ENCODE measurements at regions not wholly inside any gene's neighbourhood (a gene's known extent, or its start where the extent isn't known, plus 50 kb on each side); places are given as distances from the start of the nearest gene placed in this dataset.

GRCh38 chr1:29883411-29883832 lies 647.1 kb downstream of the PTPRU start:
- TF ChIP-seq CTCF (IDR thresholded peaks at IDR 0.05; ENCODE audit: control insufficient read depth, insufficient read depth, low read depth, low read length, missing control alignments) = no peak
- H3K4me3 ChIP-seq (ENCODE audit: control insufficient read depth, low read depth, low read length) = no peak overlapping the region
- DNase-seq (ENCODE audit: low read depth) = no peak

GRCh38 chr1:29880556-29880955 lies 644.2 kb downstream of the PTPRU start:
- no peak overlapping the region for H3K4me3 ChIP-seq (ENCODE audit: control insufficient read depth, low read depth, low read length)
- no peak for TF ChIP-seq CTCF (IDR thresholded peaks at IDR 0.05; ENCODE audit: control insufficient read depth, insufficient read depth, low read depth, low read length, missing control alignments)
- DNase-seq (ENCODE audit: low read depth) = no peak

GRCh38 chr1:29879217-29879616 lies 642.9 kb downstream of the PTPRU start:
- no peak overlapping the region for H3K4me3 ChIP-seq (ENCODE audit: control insufficient read depth, low read depth, low read length)
- TF ChIP-seq CTCF (IDR thresholded peaks at IDR 0.05; ENCODE audit: control insufficient read depth, insufficient read depth, low read depth, low read length, missing control alignments) = no peak
- DNase-seq (ENCODE audit: low read depth) = no peak

GRCh38 chr1:29878501-29878900 lies 642.2 kb downstream of the PTPRU start:
- no peak overlapping the region for H3K4me3 ChIP-seq (ENCODE audit: control insufficient read depth, low read depth, low read length)
- TF ChIP-seq CTCF (IDR thresholded peaks at IDR 0.05; ENCODE audit: control insufficient read depth, insufficient read depth, low read depth, low read length, missing control alignments) = no peak
- no peak for DNase-seq (ENCODE audit: low read depth)

GRCh38 chr1:29876902-29877301 lies 640.6 kb downstream of the PTPRU start:
- no peak for DNase-seq (ENCODE audit: low read depth)

GRCh38 chr1:29876441-29876840 lies 640.1 kb downstream of the PTPRU start:
- TF ChIP-seq CTCF (IDR thresholded peaks at IDR 0.05; ENCODE audit: control insufficient read depth, insufficient read depth, low read depth, low read length, missing control alignments) = no peak
- DNase-seq (ENCODE audit: low read depth) = no peak
- no peak overlapping the region for H3K4me3 ChIP-seq (ENCODE audit: control insufficient read depth, low read depth, low read length)

More at GRCh38 chr1:29876902-29877301, 640.6 kb downstream of the PTPRU start:
- no peak overlapping the region for H3K4me3 ChIP-seq (ENCODE audit: control insufficient read depth, low read depth, low read length)
- TF ChIP-seq CTCF (IDR thresholded peaks at IDR 0.05; ENCODE audit: control insufficient read depth, insufficient read depth, low read depth, low read length, missing control alignments) = no peak

- no peak for TF ChIP-seq CTCF (IDR thresholded peaks at IDR 0.05; ENCODE audit: control insufficient read depth, insufficient read depth, low read depth, low read length, missing control alignments)
- no peak overlapping the region for H3K4me3 ChIP-seq (ENCODE audit: control insufficient read depth, low read depth, low read length)
- DNase-seq (ENCODE audit: low read depth) = no peak
These were observed 639.3 kb downstream of the PTPRU start for GRCh38 chr1:29875557-29876028.

All from AG09309 (cell line).